Osteocyte (in vitro differentiated cells): ENCODE measurements at regions not wholly inside any gene's neighbourhood (a gene's known extent, or its start where the extent isn't known, plus 50 kb on each side); places are given as distances from the start of the nearest gene placed in this dataset.

Source experiments
- DNase-seq: peaks from one replicate; pipeline ENCODE4 v3.0.0; 2021; ENCODE audit warnings: mixed read lengths; ENCODE audit not compliant: unreplicated experiment; ENCODE audit errors: extremely low spot score
- H3K27ac Mint-ChIP-seq: one replicate; pipeline ENCODE4 v1.8.0; 2021; ENCODE audit warnings: mild to moderate bottlenecking, mixed read lengths; ENCODE audit not compliant: unreplicated experiment
- H3K27me3 Mint-ChIP-seq: one replicate; pipeline ENCODE4 v1.8.0; 2021; ENCODE audit warnings: mixed read lengths; ENCODE audit not compliant: unreplicated experiment
- H3K36me3 Mint-ChIP-seq: one replicate; pipeline ENCODE4 v1.8.0; 2021; ENCODE audit warnings: mixed read lengths; ENCODE audit not compliant: unreplicated experiment
- H3K4me1 Mint-ChIP-seq: one replicate; pipeline ENCODE4 v1.8.0; 2021; ENCODE audit warnings: mixed read lengths; ENCODE audit not compliant: unreplicated experiment
- H3K4me3 Mint-ChIP-seq: one replicate; pipeline ENCODE4 v1.8.0; 2021; ENCODE audit warnings: mild to moderate bottlenecking, moderate library complexity, mixed read lengths; ENCODE audit not compliant: unreplicated experiment
- H3K9me3 Mint-ChIP-seq: one replicate; pipeline ENCODE4 v1.8.0; 2021; ENCODE audit warnings: mixed read lengths; ENCODE audit not compliant: unreplicated experiment
- TF ChIP-seq, protein P1 (sequence below): fragments of 200-600 bp; sonication (generic); IDR thresholded peaks from 2 replicates; pipeline ENCODE4 v1.5.0; 2021; ENCODE audit warnings: antibody characterized with exemption, mild to moderate bottlenecking, moderate library complexity

- TF ChIP-seq, protein P1, sequence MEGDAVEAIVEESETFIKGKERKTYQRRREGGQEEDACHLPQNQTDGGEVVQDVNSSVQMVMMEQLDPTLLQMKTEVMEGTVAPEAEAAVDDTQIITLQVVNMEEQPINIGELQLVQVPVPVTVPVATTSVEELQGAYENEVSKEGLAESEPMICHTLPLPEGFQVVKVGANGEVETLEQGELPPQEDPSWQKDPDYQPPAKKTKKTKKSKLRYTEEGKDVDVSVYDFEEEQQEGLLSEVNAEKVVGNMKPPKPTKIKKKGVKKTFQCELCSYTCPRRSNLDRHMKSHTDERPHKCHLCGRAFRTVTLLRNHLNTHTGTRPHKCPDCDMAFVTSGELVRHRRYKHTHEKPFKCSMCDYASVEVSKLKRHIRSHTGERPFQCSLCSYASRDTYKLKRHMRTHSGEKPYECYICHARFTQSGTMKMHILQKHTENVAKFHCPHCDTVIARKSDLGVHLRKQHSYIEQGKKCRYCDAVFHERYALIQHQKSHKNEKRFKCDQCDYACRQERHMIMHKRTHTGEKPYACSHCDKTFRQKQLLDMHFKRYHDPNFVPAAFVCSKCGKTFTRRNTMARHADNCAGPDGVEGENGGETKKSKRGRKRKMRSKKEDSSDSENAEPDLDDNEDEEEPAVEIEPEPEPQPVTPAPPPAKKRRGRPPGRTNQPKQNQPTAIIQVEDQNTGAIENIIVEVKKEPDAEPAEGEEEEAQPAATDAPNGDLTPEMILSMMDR, result no peak
- Mint-ChIP-seq H3K27ac (no peak overlapping the region), H3K9me3 (peaks cover 37% of the 10 kb centered on the region), H3K36me3 (no peaks in the 10 kb centered on the region), H3K27me3 (no peaks in the 10 kb centered on the region), H3K4me1 (no peaks in the 10 kb centered on the region), H3K4me3 (no peak overlapping the region)
- no peak for DNase-seq
These were observed 185.8 kb upstream of the CHODL start for GRCh38 chr21:18058731-18059398.

- no peak for DNase-seq
- Mint-ChIP-seq H3K27me3 (no peaks in the 10 kb centered on the region), H3K4me1 (no peaks in the 10 kb centered on the region), H3K9me3 (peaks cover 24% of the 10 kb centered on the region), H3K4me3 (no peak overlapping the region), H3K36me3 (no peaks in the 10 kb centered on the region), H3K27ac (no peak overlapping the region)
- TF ChIP-seq, protein P1, result no peak
These were observed 191.5 kb upstream of the CHODL start for GRCh38 chr21:18053151-18053550.

GRCh38 chr21:18049461-18049860, 195.2 kb upstream of the CHODL start:
- Mint-ChIP-seq H3K36me3 (no peaks in the 10 kb centered on the region), H3K9me3 (peaks cover 30% of the 10 kb centered on the region), H3K27me3 (no peaks in the 10 kb centered on the region), H3K27ac (no peak overlapping the region), H3K4me3 (no peak overlapping the region), H3K4me1 (no peaks in the 10 kb centered on the region)
- DNase-seq, result no peak
- TF ChIP-seq, protein P1, result no peak

GRCh38 chr21:18041012-18041411, 203.6 kb upstream of the CHODL start:
- no peak for DNase-seq
- no peak overlapping the region for H3K27ac Mint-ChIP-seq
- no peaks in the 10 kb centered on the region for H3K36me3 Mint-ChIP-seq
- no peaks in the 10 kb centered on the region for H3K27me3 Mint-ChIP-seq
- TF ChIP-seq, protein P1, result no peak
- no peaks in the 10 kb centered on the region for H3K4me1 Mint-ChIP-seq
- H3K4me3 Mint-ChIP-seq, result no peak overlapping the region
- H3K9me3 Mint-ChIP-seq, result peaks cover 23% of the 10 kb centered on the region

GRCh38 chr21:18030248-18030647, 211.1 kb upstream of the C21orf91 start:
- Mint-ChIP-seq H3K36me3 (no peaks in the 10 kb centered on the region), H3K4me3 (no peak overlapping the region), H3K9me3 (peaks cover 32% of the 10 kb centered on the region), H3K4me1 (no peaks in the 10 kb centered on the region), H3K27me3 (no peaks in the 10 kb centered on the region), H3K27ac (no peak overlapping the region)
- TF ChIP-seq, protein P1, result no peak
- no peak for DNase-seq
